ENCODE measurements at regions not wholly inside any gene's neighbourhood (a gene's known extent, or its start where the extent isn't known, plus 50 kb on each side); places are given as distances from the start of the nearest gene placed in this dataset.

GRCh38 chr10:10830293-10830986 lies 187.2 kb upstream of the CELF2 start:
- peak; percentile 89 for DNase-seq

GRCh38 chr10:10831085-10831484 lies 186.6 kb upstream of the CELF2 start:
- peak; percentile 93 for DNase-seq

GRCh38 chr10:10833955-10834354 lies 183.7 kb upstream of the CELF2 start:
- DNase-seq = no peak

GRCh38 chr10:10844251-10844650 lies 173.4 kb upstream of the CELF2 start:
- DNase-seq = no peak

- DNase-seq = no peak
Measured at GRCh38 chr10:10845185-10845584, 172.5 kb upstream of the CELF2 start.

- peak; percentile 16 for DNase-seq
Measured at GRCh38 chr10:10845826-10846503, 171.7 kb upstream of the CELF2 start.

GRCh38 chr10:10846504-10846900 lies 171.2 kb upstream of the CELF2 start:
- no peak for DNase-seq

GRCh38 chr10:10847387-10847786 lies 170.3 kb upstream of the CELF2 start:
- DNase-seq = no peak

GRCh38 chr10:10848488-10849111 lies 169.1 kb upstream of the CELF2 start:
- DNase-seq = no peak

- no peak for DNase-seq
Measured at GRCh38 chr10:10849306-10849705, 168.4 kb upstream of the CELF2 start.

GRCh38 chr10:10850214-10850613 lies 167.5 kb upstream of the CELF2 start:
- no peak for DNase-seq

- DNase-seq = no peak
Measured at GRCh38 chr10:10852464-10852863, 165.2 kb upstream of the CELF2 start.

- DNase-seq = no peak
Measured at GRCh38 chr10:10853954-10854353, 163.7 kb upstream of the CELF2 start.

GRCh38 chr10:10854725-10855124 lies 162.9 kb upstream of the CELF2 start:
- DNase-seq = no peak

GRCh38 chr10:10855151-10855581 lies 162.5 kb upstream of the CELF2 start:
- DNase-seq = no peak

- DNase-seq = no peak
Measured at GRCh38 chr10:10860455-10860976, 157.2 kb upstream of the CELF2 start.

- DNase-seq = no peak
Measured at GRCh38 chr10:10865303-10865702, 152.4 kb upstream of the CELF2 start.

- DNase-seq = no peak
Measured at GRCh38 chr10:10865913-10866312, 151.8 kb upstream of the CELF2 start.

- DNase-seq = peak; percentile 34
Measured at GRCh38 chr10:10869592-10869991, 148.1 kb upstream of the CELF2 start.

- no peak for DNase-seq
Measured at GRCh38 chr10:10870523-10871241, 147.0 kb upstream of the CELF2 start.

GRCh38 chr10:10871352-10871751 lies 146.3 kb upstream of the CELF2 start:
- DNase-seq = no peak

- DNase-seq = peak; percentile 94
Measured at GRCh38 chr10:10872035-10872673, 145.5 kb upstream of the CELF2 start.

- no peak for DNase-seq
Measured at GRCh38 chr10:10872764-10873163, 144.9 kb upstream of the CELF2 start.
